K562 (cell line): ENCODE measurements at regions not wholly inside any gene's neighbourhood (a gene's known extent, or its start where the extent isn't known, plus 50 kb on each side); places are given as distances from the start of the nearest gene placed in this dataset.

Source experiments
- FOXJ3 ChIP-seq: sonication (generic); formaldehyde crosslinking; IDR thresholded peaks from 2 replicates; pipeline ENCODE4 v1.4.0; 2020; ENCODE audit warnings: mild to moderate bottlenecking, missing genetic modification reagents
- FOXM1 ChIP-seq, 2 experiments: fragments of 450-650 bp in 1 of 2; sonication (generic) in 1 of 2; formaldehyde crosslinking in 1 of 2; IDR thresholded peaks; 2 replicates each; pipeline versions ENCODE4 v1.6.1 to v1.9.0; 2017 to 2022; ENCODE audit warnings: low read depth in 2 of 2, mild to moderate bottlenecking in 2 of 2, missing genetic modification reagents in 1 of 2, moderate library complexity in 1 of 2
- GTF2E2 ChIP-seq: fragments of 200-800 bp; sonication (Bioruptor generic); IDR thresholded peaks from 2 replicates; pipeline ENCODE4 v1.6.1; 2016; ENCODE audit warnings: missing genetic modification characterization, missing compliant biosample characterization
- IRF1 ChIP-seq: sonication (generic); formaldehyde crosslinking; IDR thresholded peaks from 2 replicates; pipeline ENCODE4 v1.8.0; 2022; ENCODE audit warnings: missing genetic modification reagents, mild to moderate bottlenecking, borderline replicate concordance
- POLR2A ChIP-seq: fragments of 450-650 bp; conservative IDR thresholded peaks from 2 replicates; pipeline ENCODE4 v1.6.1; 2016
- PTBP1 ChIP-seq: fragments of 200-400 bp; formaldehyde crosslinking; IDR thresholded peaks from 2 replicates; pipeline ENCODE4 v1.6.1; 2017; ENCODE audit warnings: low read depth, low read length
- RBM14 ChIP-seq: fragments of 200-400 bp; formaldehyde crosslinking; IDR thresholded peaks from 2 replicates; pipeline ENCODE4 v1.6.1; 2018; ENCODE audit warnings: low read depth, mild to moderate bottlenecking, low read length, moderate library complexity, borderline replicate concordance; ENCODE audit not compliant: insufficient read depth
- SETDB1 ChIP-seq: IDR thresholded peaks from one replicate; pipeline ENCODE4 v1.6.1; 2012; ENCODE audit warnings: low read length, control low read depth, inconsistent platforms
- SIN3A ChIP-seq, 2 experiments: fragments of 150-350 bp in 1 of 2; IDR thresholded peaks; 2 replicates each; pipeline ENCODE4 v1.6.1; 2011 to 2016; ENCODE audit warnings: borderline replicate concordance in 2 of 2, low read depth in 2 of 2, low read length in 2 of 2, mild to moderate bottlenecking in 2 of 2, moderate library complexity in 2 of 2; ENCODE audit not compliant: control insufficient read depth in 1 of 2
- SOX6 ChIP-seq: fragments of 450-650 bp; IDR thresholded peaks from 2 replicates; pipeline ENCODE4 v1.6.1; 2014; ENCODE audit warnings: mild to moderate bottlenecking
- SP2 ChIP-seq: IDR thresholded peaks from 2 replicates; pipeline ENCODE4 v1.6.1; 2011; ENCODE audit warnings: mild to moderate bottlenecking, low read depth, low read length, moderate library complexity; ENCODE audit not compliant: poor library complexity, severe bottlenecking; ENCODE audit errors: extremely low read depth
- TFAP4 ChIP-seq: sonication (generic); formaldehyde crosslinking; IDR thresholded peaks from 2 replicates; pipeline ENCODE4 v1.8.0; 2022; ENCODE audit warnings: missing genetic modification reagents, mild to moderate bottlenecking, moderate library complexity, borderline replicate concordance
- ZBTB2 ChIP-seq: fragments of 450-650 bp; IDR thresholded peaks from 2 replicates; pipeline ENCODE4 v1.6.1; 2016; ENCODE audit warnings: antibody characterized with exemption
- ZSCAN29 ChIP-seq: fragments of 450-650 bp; IDR thresholded peaks from 2 replicates; pipeline ENCODE4 v1.6.1; 2017

GRCh38 chr1:121519042-121519755, 334.4 kb downstream of the SRGAP2C start (continued):
- TF ChIP-seq IRF1 (CRISPR knock-in tag) (no peak), SIN3A (IDR thresholded peaks at IDR 0.05; ENCODE audit: borderline replicate concordance in 2 of 2, control insufficient read depth in 1 of 2, low read depth in 2 of 2, low read length in 2 of 2) (no peak), FOXM1 (IDR thresholded peaks at IDR 0.05; ENCODE audit: low read depth) (no peak), FOXM1 (CRISPR knock-in tag; IDR thresholded peaks at IDR 0.05; ENCODE audit: low read depth) (no peak), ZBTB2 (no peak), TFAP4 (CRISPR knock-in tag) (no peak), PTBP1 (no peak), ZSCAN29 (no peak), POLR2A (no peak), FOXJ3 (CRISPR knock-in tag) (no peak), SETDB1 (no peak), SP2 (no peak), GTF2E2 (no peak), RBM14 (no peak), SOX6 (no peak)
